HCT116 (cell line): ENCODE measurements at regions not wholly inside any gene's neighbourhood (a gene's known extent, or its start where the extent isn't known, plus 50 kb on each side); places are given as distances from the start of the nearest gene placed in this dataset.

Source experiments
- CEBPB ChIP-seq: IDR thresholded peaks from 2 replicates; pipeline ENCODE4 v1.6.1; 2012; ENCODE audit warnings: low read depth
- EZH2 ChIP-seq: fragments of 200-600 bp; sonication (generic); IDR thresholded peaks from 2 replicates; pipeline ENCODE4 v1.6.1; 2017; ENCODE audit warnings: antibody characterized with exemption, mixed run types
- POLR2A ChIP-seq: IDR thresholded peaks from 2 replicates; pipeline ENCODE4 v1.7.0; 2011; ENCODE audit warnings: borderline replicate concordance; ENCODE audit not compliant: insufficient read depth, insufficient read length; ENCODE audit errors: extremely low read depth
- POLR2AphosphoS5 ChIP-seq: IDR thresholded peaks from 2 replicates; pipeline ENCODE4 v1.6.1; 2011; ENCODE audit warnings: mild to moderate bottlenecking, low read depth, low read length, moderate library complexity
- RAD21 ChIP-seq: IDR thresholded peaks from 2 replicates; pipeline ENCODE4 v1.6.1; 2012; ENCODE audit warnings: low read depth, mild to moderate bottlenecking
- SIN3A ChIP-seq: IDR thresholded peaks from 2 replicates; pipeline ENCODE4 v1.6.1; 2012; ENCODE audit warnings: low read depth
- ZNF274 ChIP-seq: fragments of 200-500 bp; sonication (Bioruptor generic); IDR thresholded peaks from 2 replicates; pipeline ENCODE4 v1.6.1; 2014; ENCODE audit warnings: mild to moderate bottlenecking, low read depth, low read length, inconsistent platforms
- TF ChIP-seq, protein P1 (sequence below), 3 experiments: fragments of 200-600 bp in 1 of 3; sonication (generic) in 1 of 3; IDR thresholded peaks in 2 of 3; conservative IDR thresholded peaks in 1 of 3; 2 replicates each; pipeline ENCODE4 v1.5.1; 2012 to 2017; ENCODE audit warnings: low read depth in 2 of 3, low read length in 2 of 3, antibody characterized with exemption in 1 of 3, borderline replicate concordance in 1 of 3, control low read depth in 1 of 3, mild to moderate bottlenecking in 1 of 3, mixed read lengths in 1 of 3, mixed run types in 1 of 3, moderate library complexity in 1 of 3; ENCODE audit not compliant: insufficient read depth in 1 of 3
- TF ChIP-seq, protein P2 (sequence below): IDR thresholded peaks from 2 replicates; pipeline ENCODE4 v1.6.1; 2012; ENCODE audit warnings: low read depth

DNA sequence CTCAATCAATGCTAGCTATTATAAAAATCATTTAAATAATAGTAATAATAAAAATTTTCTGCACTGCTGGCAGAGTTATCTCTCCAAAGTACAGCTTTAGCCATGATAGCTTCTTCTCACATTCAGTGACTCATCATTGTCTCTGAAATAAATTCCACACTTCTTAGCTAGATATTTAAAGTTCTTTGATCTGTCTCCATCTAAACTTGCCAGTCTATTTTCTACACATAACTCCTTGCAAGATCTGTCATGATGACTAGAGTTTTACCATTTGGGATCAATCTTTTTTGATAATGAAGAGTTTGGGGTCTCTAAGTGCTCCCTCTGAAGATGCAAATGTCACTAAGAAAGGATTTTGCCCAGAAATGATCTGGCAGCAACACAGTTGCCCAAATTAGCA, 155.4 kb upstream of the LHCGR start:
- TF ChIP-seq, protein P1, sequence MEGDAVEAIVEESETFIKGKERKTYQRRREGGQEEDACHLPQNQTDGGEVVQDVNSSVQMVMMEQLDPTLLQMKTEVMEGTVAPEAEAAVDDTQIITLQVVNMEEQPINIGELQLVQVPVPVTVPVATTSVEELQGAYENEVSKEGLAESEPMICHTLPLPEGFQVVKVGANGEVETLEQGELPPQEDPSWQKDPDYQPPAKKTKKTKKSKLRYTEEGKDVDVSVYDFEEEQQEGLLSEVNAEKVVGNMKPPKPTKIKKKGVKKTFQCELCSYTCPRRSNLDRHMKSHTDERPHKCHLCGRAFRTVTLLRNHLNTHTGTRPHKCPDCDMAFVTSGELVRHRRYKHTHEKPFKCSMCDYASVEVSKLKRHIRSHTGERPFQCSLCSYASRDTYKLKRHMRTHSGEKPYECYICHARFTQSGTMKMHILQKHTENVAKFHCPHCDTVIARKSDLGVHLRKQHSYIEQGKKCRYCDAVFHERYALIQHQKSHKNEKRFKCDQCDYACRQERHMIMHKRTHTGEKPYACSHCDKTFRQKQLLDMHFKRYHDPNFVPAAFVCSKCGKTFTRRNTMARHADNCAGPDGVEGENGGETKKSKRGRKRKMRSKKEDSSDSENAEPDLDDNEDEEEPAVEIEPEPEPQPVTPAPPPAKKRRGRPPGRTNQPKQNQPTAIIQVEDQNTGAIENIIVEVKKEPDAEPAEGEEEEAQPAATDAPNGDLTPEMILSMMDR (IDR thresholded peaks at IDR 0.05 in 2 of 3, conservative IDR thresholded peaks at IDR 0.05 in 1 of 3; ENCODE audit: borderline replicate concordance in 1 of 3, insufficient read depth in 1 of 3, low read depth in 2 of 3, low read length in 2 of 3): no peak
- TF ChIP-seq CEBPB: no peak
- no peak for TF ChIP-seq POLR2AphosphoS5
- TF ChIP-seq, protein P2, sequence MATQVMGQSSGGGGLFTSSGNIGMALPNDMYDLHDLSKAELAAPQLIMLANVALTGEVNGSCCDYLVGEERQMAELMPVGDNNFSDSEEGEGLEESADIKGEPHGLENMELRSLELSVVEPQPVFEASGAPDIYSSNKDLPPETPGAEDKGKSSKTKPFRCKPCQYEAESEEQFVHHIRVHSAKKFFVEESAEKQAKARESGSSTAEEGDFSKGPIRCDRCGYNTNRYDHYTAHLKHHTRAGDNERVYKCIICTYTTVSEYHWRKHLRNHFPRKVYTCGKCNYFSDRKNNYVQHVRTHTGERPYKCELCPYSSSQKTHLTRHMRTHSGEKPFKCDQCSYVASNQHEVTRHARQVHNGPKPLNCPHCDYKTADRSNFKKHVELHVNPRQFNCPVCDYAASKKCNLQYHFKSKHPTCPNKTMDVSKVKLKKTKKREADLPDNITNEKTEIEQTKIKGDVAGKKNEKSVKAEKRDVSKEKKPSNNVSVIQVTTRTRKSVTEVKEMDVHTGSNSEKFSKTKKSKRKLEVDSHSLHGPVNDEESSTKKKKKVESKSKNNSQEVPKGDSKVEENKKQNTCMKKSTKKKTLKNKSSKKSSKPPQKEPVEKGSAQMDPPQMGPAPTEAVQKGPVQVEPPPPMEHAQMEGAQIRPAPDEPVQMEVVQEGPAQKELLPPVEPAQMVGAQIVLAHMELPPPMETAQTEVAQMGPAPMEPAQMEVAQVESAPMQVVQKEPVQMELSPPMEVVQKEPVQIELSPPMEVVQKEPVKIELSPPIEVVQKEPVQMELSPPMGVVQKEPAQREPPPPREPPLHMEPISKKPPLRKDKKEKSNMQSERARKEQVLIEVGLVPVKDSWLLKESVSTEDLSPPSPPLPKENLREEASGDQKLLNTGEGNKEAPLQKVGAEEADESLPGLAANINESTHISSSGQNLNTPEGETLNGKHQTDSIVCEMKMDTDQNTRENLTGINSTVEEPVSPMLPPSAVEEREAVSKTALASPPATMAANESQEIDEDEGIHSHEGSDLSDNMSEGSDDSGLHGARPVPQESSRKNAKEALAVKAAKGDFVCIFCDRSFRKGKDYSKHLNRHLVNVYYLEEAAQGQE: no peak
- no peak for TF ChIP-seq ZNF274
- TF ChIP-seq SIN3A: no peak
- no peak for TF ChIP-seq POLR2A
- no peak for TF ChIP-seq RAD21
- no peak for TF ChIP-seq EZH2
